Activated CD4-positive, alpha-beta T cell treated with anti-CD3 and anti-CD28 coated beads for 48 hours (primary cell): ENCODE measurements at regions not wholly inside any gene's neighbourhood (a gene's known extent, or its start where the extent isn't known, plus 50 kb on each side); places are given as distances from the start of the nearest gene placed in this dataset.

Source experiments
- DNase-seq: peaks from one replicate; pipeline ENCODE4 v3.0.0-alpha.2; 2020

GRCh38 chr11:114811971-114812370 is 133.6 kb downstream of the NXPE2 start:
- DNase-seq: no peak

- DNase-seq: no peak
These were observed 134.4 kb downstream of the NXPE2 start for GRCh38 chr11:114812733-114813132.

GRCh38 chr11:114813189-114813718 is 134.9 kb downstream of the NXPE2 start:
- DNase-seq: no peak

- DNase-seq: no peak
These were observed 136.8 kb downstream of the NXPE2 start for GRCh38 chr11:114815176-114815575.

- DNase-seq: no peak
These were observed 137.4 kb downstream of the NXPE2 start for GRCh38 chr11:114815761-114816160.

- no peak for DNase-seq
These were observed 138.5 kb downstream of the NXPE2 start for GRCh38 chr11:114816791-114817190.

GRCh38 chr11:114818382-114818781 is 140.1 kb downstream of the NXPE2 start:
- DNase-seq: no peak

GRCh38 chr11:114819028-114819427 is 140.7 kb downstream of the NXPE2 start:
- no peak for DNase-seq

- no peak for DNase-seq
These were observed 142.3 kb downstream of the NXPE2 start for GRCh38 chr11:114820621-114821020.

- DNase-seq: no peak
These were observed 143.5 kb downstream of the NXPE2 start for GRCh38 chr11:114821621-114822412.

- no peak for DNase-seq
These were observed 148.6 kb downstream of the NXPE2 start for GRCh38 chr11:114826910-114827442.

GRCh38 chr11:114827736-114828135 is 149.4 kb downstream of the NXPE2 start:
- no peak for DNase-seq

GRCh38 chr11:114832532-114833125 is 154.3 kb downstream of the NXPE2 start:
- no peak for DNase-seq

- no peak for DNase-seq
These were observed 157.8 kb downstream of the NXPE2 start for GRCh38 chr11:114836161-114836560.

- no peak for DNase-seq
These were observed 166.6 kb downstream of the NXPE2 start for GRCh38 chr11:114844896-114845295.

- no peak for DNase-seq
These were observed 167.6 kb downstream of the NXPE2 start for GRCh38 chr11:114845766-114846415.

GRCh38 chr11:114846416-114846791 is 168.1 kb downstream of the NXPE2 start:
- no peak for DNase-seq

GRCh38 chr11:114847306-114847975 is 169.1 kb downstream of the NXPE2 start:
- no peak for DNase-seq

GRCh38 chr11:114848027-114848426 is 169.7 kb downstream of the NXPE2 start:
- DNase-seq: no peak

GRCh38 chr11:114857281-114857680 is 179.0 kb downstream of the NXPE2 start:
- DNase-seq: no peak

- DNase-seq: no peak
These were observed 186.6 kb downstream of the NXPE2 start for GRCh38 chr11:114864896-114865295.

GRCh38 chr11:114876234-114876633 is 197.9 kb downstream of the NXPE2 start:
- DNase-seq: no peak

- no peak for DNase-seq
These were observed 199.6 kb downstream of the NXPE2 start for GRCh38 chr11:114877976-114878375.
